ENCODE measurements at regions not wholly inside any gene's neighbourhood (a gene's known extent, or its start where the extent isn't known, plus 50 kb on each side); places are given as distances from the start of the nearest gene placed in this dataset.
"Not testable (repeated sequence)": the region's sequence is repeated elsewhere in the genome, so short reads cannot be mapped to it uniquely, and the experiment has no call there.

DNA sequence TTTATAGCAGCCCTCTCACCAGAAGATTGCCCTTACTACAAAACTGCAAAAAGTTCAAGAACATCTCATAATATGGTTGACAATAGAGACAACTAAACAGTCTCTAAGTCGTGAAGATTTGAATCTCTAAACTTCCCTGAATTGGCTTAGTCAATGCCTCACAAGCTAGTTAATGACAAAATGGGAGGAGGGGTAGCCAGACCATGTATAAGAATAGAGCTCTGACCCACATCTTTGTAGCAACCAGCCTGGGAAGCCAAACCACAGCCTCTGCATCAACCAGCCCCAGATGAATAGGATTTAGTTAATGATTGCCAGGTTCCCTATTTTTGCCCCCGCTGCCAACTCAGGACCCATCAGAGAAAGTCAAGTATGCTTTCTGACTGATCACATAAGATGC, 1265.9 kb upstream of the PCDH10 start:
- not testable (repeated sequence) for H3K4me3 Mint-ChIP-seq; H3K14ac ChIP-seq (ENCODE audit: insufficient read depth, low read length); H3K79me1 ChIP-seq (ENCODE audit: insufficient read depth, low read depth, low read length, poor library complexity, severe bottlenecking); H3K4me1 Mint-ChIP-seq; H2AFZ ChIP-seq (ENCODE audit: low read length); H3K23me2 ChIP-seq (ENCODE audit: insufficient read length, low read depth, low read length, poor library complexity, severe bottlenecking); H2AK5ac ChIP-seq (ENCODE audit: insufficient read length, low read length); H3K27me3 Mint-ChIP-seq (ENCODE audit: low read depth); H3K23ac ChIP-seq (ENCODE audit: insufficient read length, low read depth, low read length); H3K27me3 ChIP-seq (ENCODE audit: insufficient read depth, low read length); H4K91ac ChIP-seq (ENCODE audit: insufficient read length, low read depth, low read length); H4K20me1 ChIP-seq (ENCODE audit: control insufficient read depth, insufficient read depth, insufficient read length); H3K27ac Mint-ChIP-seq; H4K5ac ChIP-seq (ENCODE audit: insufficient read length, low read depth, low read length); H3K56ac ChIP-seq (ENCODE audit: insufficient read length, low read depth, low read length); H2BK5ac ChIP-seq (ENCODE audit: insufficient read length, low read length); H3K4me1 ChIP-seq (ENCODE audit: insufficient read depth, low read length); H3K9me3 Mint-ChIP-seq; H3K9me3 ChIP-seq (ENCODE audit: control insufficient read depth, low read depth, low read length); H3K18ac ChIP-seq (ENCODE audit: insufficient read length, low read depth, low read length); H3K4ac ChIP-seq (ENCODE audit: low read depth, low read length); H3K36me3 Mint-ChIP-seq (ENCODE audit: insufficient read depth in 1 of 3, low read depth in 3 of 3); H2BK120ac ChIP-seq (ENCODE audit: low read depth, low read length, poor library complexity, severe bottlenecking); H2BK15ac ChIP-seq (ENCODE audit: low read depth, low read length); H3T11ph ChIP-seq (ENCODE audit: low read length); DNase-seq; H2BK12ac ChIP-seq (ENCODE audit: insufficient read length, low read depth, low read length); H3K79me2 ChIP-seq (ENCODE audit: insufficient read depth, low read length); H3K9ac ChIP-seq (ENCODE audit: extremely low read depth, insufficient read length, low read length); H2BK20ac ChIP-seq (ENCODE audit: low read depth, low read length, poor library complexity, severe bottlenecking); H3K27ac ChIP-seq (ENCODE audit: insufficient read length, low read depth, low read length); H4K8ac ChIP-seq (replicated peaks; ENCODE audit: insufficient read length, low read depth, low read length); H3K4me2 ChIP-seq (ENCODE audit: insufficient read depth, insufficient read length, low read length)
- no CpG with 5 or more reads among the region's 2 CpGs for WGBS (ENCODE audit: extremely low coverage, insufficient read length, low lambda C conversion rate)

DNA sequence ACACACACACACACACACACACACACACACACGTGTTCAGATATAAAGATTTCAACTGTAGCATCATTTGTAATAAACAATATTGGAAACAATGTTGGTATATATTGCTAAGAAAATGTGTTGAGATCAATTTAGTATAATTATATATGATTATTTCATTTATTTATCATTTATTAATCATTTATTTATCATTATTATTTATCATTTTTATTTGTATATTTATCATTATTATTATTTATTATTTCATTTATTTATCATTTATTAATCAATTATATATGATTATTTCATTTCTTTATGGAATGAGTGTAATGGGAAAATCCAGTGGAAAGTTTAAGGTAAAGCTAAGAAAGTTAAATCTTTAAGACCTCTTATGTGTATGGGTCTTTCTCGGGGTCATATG, 1223.4 kb upstream of the PCDH10 start:
- H3K23ac ChIP-seq (ENCODE audit: insufficient read length, low read depth, low read length); H3K23me2 ChIP-seq (ENCODE audit: insufficient read length, low read depth, low read length, poor library complexity, severe bottlenecking); H3K4me2 ChIP-seq (ENCODE audit: insufficient read depth, insufficient read length, low read length); H2BK15ac ChIP-seq (ENCODE audit: low read depth, low read length); H3K27ac Mint-ChIP-seq; H2BK120ac ChIP-seq (ENCODE audit: low read depth, low read length, poor library complexity, severe bottlenecking); H3K79me2 ChIP-seq (ENCODE audit: insufficient read depth, low read length); H3K9me3 Mint-ChIP-seq; H4K5ac ChIP-seq (ENCODE audit: insufficient read length, low read depth, low read length); H2BK20ac ChIP-seq (ENCODE audit: low read depth, low read length, poor library complexity, severe bottlenecking); H4K8ac ChIP-seq (replicated peaks; ENCODE audit: insufficient read length, low read depth, low read length); H3K27me3 ChIP-seq (ENCODE audit: insufficient read depth, low read length); H4K91ac ChIP-seq (ENCODE audit: insufficient read length, low read depth, low read length); H2AFZ ChIP-seq (ENCODE audit: low read length); H2BK12ac ChIP-seq (ENCODE audit: insufficient read length, low read depth, low read length); H3K4ac ChIP-seq (ENCODE audit: low read depth, low read length); DNase-seq; H3K56ac ChIP-seq (ENCODE audit: insufficient read length, low read depth, low read length); H3K79me1 ChIP-seq (ENCODE audit: insufficient read depth, low read depth, low read length, poor library complexity, severe bottlenecking); H3K9ac ChIP-seq (ENCODE audit: extremely low read depth, insufficient read length, low read length); H3K27ac ChIP-seq (ENCODE audit: insufficient read length, low read depth, low read length); H3K18ac ChIP-seq (ENCODE audit: insufficient read length, low read depth, low read length); H2BK5ac ChIP-seq (ENCODE audit: insufficient read length, low read length); H3K27me3 Mint-ChIP-seq (ENCODE audit: low read depth); H3T11ph ChIP-seq (ENCODE audit: low read length); H4K20me1 ChIP-seq (ENCODE audit: control insufficient read depth, insufficient read depth, insufficient read length); H2AK5ac ChIP-seq (ENCODE audit: insufficient read length, low read length); H3K36me3 Mint-ChIP-seq (ENCODE audit: insufficient read depth in 1 of 3, low read depth in 3 of 3); H3K4me3 Mint-ChIP-seq; H3K4me1 Mint-ChIP-seq; H3K14ac ChIP-seq (ENCODE audit: insufficient read depth, low read length); H3K4me1 ChIP-seq (ENCODE audit: insufficient read depth, low read length); H3K9me3 ChIP-seq (ENCODE audit: control insufficient read depth, low read depth, low read length): not testable (repeated sequence)
- WGBS (ENCODE audit: extremely low coverage, insufficient read length, low lambda C conversion rate) = no CpG with 5 or more reads among the region's 2 CpGs

GRCh38 chr4:131967646-131968045, 1181.4 kb upstream of the PCDH10 start:
- not testable (repeated sequence) for H3K18ac ChIP-seq (ENCODE audit: insufficient read length, low read depth, low read length); H3K56ac ChIP-seq (ENCODE audit: insufficient read length, low read depth, low read length); H3K9me3 ChIP-seq (ENCODE audit: control insufficient read depth, low read depth, low read length); H3K23me2 ChIP-seq (ENCODE audit: insufficient read length, low read depth, low read length, poor library complexity, severe bottlenecking); H4K91ac ChIP-seq (ENCODE audit: insufficient read length, low read depth, low read length); H3K4me1 Mint-ChIP-seq; H2AK5ac ChIP-seq (ENCODE audit: insufficient read length, low read length); DNase-seq; H3K4me2 ChIP-seq (ENCODE audit: insufficient read depth, insufficient read length, low read length); H2BK15ac ChIP-seq (ENCODE audit: low read depth, low read length); H3K4me3 Mint-ChIP-seq; H3T11ph ChIP-seq (ENCODE audit: low read length); H3K27me3 Mint-ChIP-seq (ENCODE audit: low read depth); H4K5ac ChIP-seq (ENCODE audit: insufficient read length, low read depth, low read length); H4K8ac ChIP-seq (replicated peaks; ENCODE audit: insufficient read length, low read depth, low read length); H3K36me3 Mint-ChIP-seq (ENCODE audit: insufficient read depth in 1 of 3, low read depth in 3 of 3); H2BK120ac ChIP-seq (ENCODE audit: low read depth, low read length, poor library complexity, severe bottlenecking); H4K20me1 ChIP-seq (ENCODE audit: control insufficient read depth, insufficient read depth, insufficient read length); H2BK12ac ChIP-seq (ENCODE audit: insufficient read length, low read depth, low read length); H3K9ac ChIP-seq (ENCODE audit: extremely low read depth, insufficient read length, low read length); H3K79me1 ChIP-seq (ENCODE audit: insufficient read depth, low read depth, low read length, poor library complexity, severe bottlenecking); H2BK20ac ChIP-seq (ENCODE audit: low read depth, low read length, poor library complexity, severe bottlenecking); H3K9me3 Mint-ChIP-seq; H3K79me2 ChIP-seq (ENCODE audit: insufficient read depth, low read length); H3K14ac ChIP-seq (ENCODE audit: insufficient read depth, low read length); H3K4ac ChIP-seq (ENCODE audit: low read depth, low read length); H2AFZ ChIP-seq (ENCODE audit: low read length); H3K27me3 ChIP-seq (ENCODE audit: insufficient read depth, low read length); H3K4me1 ChIP-seq (ENCODE audit: insufficient read depth, low read length); H3K23ac ChIP-seq (ENCODE audit: insufficient read length, low read depth, low read length); H2BK5ac ChIP-seq (ENCODE audit: insufficient read length, low read length); H3K27ac ChIP-seq (ENCODE audit: insufficient read length, low read depth, low read length)
- 0 out of 7 replicates have a peak overlapping the region, but pooled peaks of 1 of the 3 experiments have one; percentile 18 for H3K27ac Mint-ChIP-seq
